Colonic mucosa (tissue), 4 donors: ENCODE measurements at regions not wholly inside any gene's neighbourhood (a gene's known extent, or its start where the extent isn't known, plus 50 kb on each side); places are given as distances from the start of the nearest gene placed in this dataset.
"Not testable (repeated sequence)": the region's sequence is repeated elsewhere in the genome, so short reads cannot be mapped to it uniquely, and the experiment has no call there.

Source experiments
- DNase-seq: peaks from one replicate; pipeline ENCODE4 v3.0.0-alpha.2; 2020
- H3K27ac ChIP-seq: fragments of 200-600 bp; one replicate; pipeline ENCODE4 v1.8.0; 2021
- H3K27me3 ChIP-seq: fragments of 200-600 bp; one replicate; pipeline ENCODE4 v1.8.0; 2021
- H3K36me3 ChIP-seq: fragments of 200-600 bp; one replicate; pipeline ENCODE4 v1.8.0; 2021
- H3K4me1 ChIP-seq: fragments of 200-600 bp; one replicate; pipeline ENCODE4 v1.8.0; 2021; ENCODE audit warnings: mild to moderate bottlenecking
- H3K4me3 ChIP-seq: fragments of 200-600 bp; one replicate; pipeline ENCODE4 v1.8.0; 2021
- H3K9ac ChIP-seq, 2 donors: one replicate each; pipeline ENCODE4 v1.7.0; 2013; ENCODE audit warnings: control low read depth in 2 of 2, low read depth in 2 of 2, low read length in 2 of 2
- H3K9me3 ChIP-seq: fragments of 200-600 bp; one replicate; pipeline ENCODE4 v1.8.0; 2021
- CTCF ChIP-seq: fragments of 200-600 bp; IDR thresholded peaks from one replicate; pipeline ENCODE4 v1.8.0; 2022; ENCODE audit warnings: antibody characterized with exemption, mild to moderate bottlenecking
- intact Hi-C: fragments of 100-400 bp; cut with DNase I; formaldehyde crosslinking; loops from one replicate; pipeline ENCODE4 v1.14.1; 2022
- donor health status: healthy.
- donor health status: DM: no; HTN: no; CAD: no.
- donor health status: DM: no; HTN: no; CAD: no.

GRCh38 chr6:8855411-8855810 lies 420.1 kb upstream of the SLC35B3 start:
- Histone ChIP-seq H3K27me3 (no peaks in the 10 kb centered on the region), H3K36me3 (no peaks in the 10 kb centered on the region), H3K4me1 (no peaks in the 10 kb centered on the region), H3K9ac (no peak overlapping the region), H3K9me3 (no peaks in the 10 kb centered on the region), H3K27ac (no peak overlapping the region), H3K4me3 (no peak overlapping the region)
- no peak for TF ChIP-seq CTCF
- no peak for DNase-seq
- intact Hi-C loops: no loop called here

- H3K4me1 ChIP-seq: no peaks in the 10 kb centered on the region
- H3K27me3 ChIP-seq: no peaks in the 10 kb centered on the region
- no peak overlapping the region for H3K27ac ChIP-seq
- no peak for DNase-seq
- intact Hi-C loops: no loop called here
- no peak overlapping the region for H3K9ac ChIP-seq
- H3K36me3 ChIP-seq: no peaks in the 10 kb centered on the region
- no peaks in the 10 kb centered on the region for H3K9me3 ChIP-seq
- TF ChIP-seq CTCF: no peak
- no peak overlapping the region for H3K4me3 ChIP-seq
Observed at GRCh38 chr6:8852332-8852731, 417.0 kb upstream of the SLC35B3 start.

GRCh38 chr6:8846680-8847079 lies 411.3 kb upstream of the SLC35B3 start:
- DNase-seq, H3K36me3 ChIP-seq, H3K9ac ChIP-seq, H3K27ac ChIP-seq, H3K4me1 ChIP-seq, H3K27me3 ChIP-seq, H3K9me3 ChIP-seq, intact Hi-C loops, H3K4me3 ChIP-seq: not testable (repeated sequence)

- H3K27me3 ChIP-seq: no peaks in the 10 kb centered on the region
- no peaks in the 10 kb centered on the region for H3K9me3 ChIP-seq
- H3K4me1 ChIP-seq: no peaks in the 10 kb centered on the region
- H3K36me3 ChIP-seq: no peaks in the 10 kb centered on the region
- no peak overlapping the region for H3K4me3 ChIP-seq
- no peak for DNase-seq
- no peak overlapping the region for H3K27ac ChIP-seq
- no peak overlapping the region for H3K9ac ChIP-seq
- intact Hi-C loops: no loop called here
- no peak for TF ChIP-seq CTCF
Observed at GRCh38 chr6:8845690-8846089, 410.3 kb upstream of the SLC35B3 start.

- no peak for TF ChIP-seq CTCF
- Histone ChIP-seq H3K36me3 (no peaks in the 10 kb centered on the region), H3K9me3 (no peaks in the 10 kb centered on the region), H3K4me1 (no peaks in the 10 kb centered on the region), H3K27me3 (no peaks in the 10 kb centered on the region), H3K4me3 (no peak overlapping the region), H3K9ac (no peak overlapping the region), H3K27ac (no peak overlapping the region)
- intact Hi-C loops: no loop called here
- no peak for DNase-seq
Observed at GRCh38 chr6:8844968-8845367, 409.6 kb upstream of the SLC35B3 start.

- no peaks in the 10 kb centered on the region for H3K36me3 ChIP-seq
- intact Hi-C loops: no loop called here
- no peaks in the 10 kb centered on the region for H3K27me3 ChIP-seq
- no peak for DNase-seq
- no peaks in the 10 kb centered on the region for H3K9me3 ChIP-seq
- H3K27ac ChIP-seq: no peak overlapping the region
- no peak overlapping the region for H3K9ac ChIP-seq
- no peaks in the 10 kb centered on the region for H3K4me1 ChIP-seq
- H3K4me3 ChIP-seq: no peak overlapping the region
- no peak for TF ChIP-seq CTCF
Observed at GRCh38 chr6:8839626-8840025, 404.3 kb upstream of the SLC35B3 start.
